CD4-positive, alpha-beta T cell treated with Interleukin-15 for 4 hours (primary cell): ENCODE measurements at regions not wholly inside any gene's neighbourhood (a gene's known extent, or its start where the extent isn't known, plus 50 kb on each side); places are given as distances from the start of the nearest gene placed in this dataset.
"Not testable (repeated sequence)": the region's sequence is repeated elsewhere in the genome, so short reads cannot be mapped to it uniquely, and the experiment has no call there.

Experiments used
- DNase-seq: peaks from one replicate; pipeline ENCODE4 v3.0.0-alpha.2; 2020; ENCODE audit warnings: low spot score

GRCh38 chr13:95391362-95391761 lies 90.1 kb upstream of the ABCC4 start:
- DNase-seq: no peak

DNA sequence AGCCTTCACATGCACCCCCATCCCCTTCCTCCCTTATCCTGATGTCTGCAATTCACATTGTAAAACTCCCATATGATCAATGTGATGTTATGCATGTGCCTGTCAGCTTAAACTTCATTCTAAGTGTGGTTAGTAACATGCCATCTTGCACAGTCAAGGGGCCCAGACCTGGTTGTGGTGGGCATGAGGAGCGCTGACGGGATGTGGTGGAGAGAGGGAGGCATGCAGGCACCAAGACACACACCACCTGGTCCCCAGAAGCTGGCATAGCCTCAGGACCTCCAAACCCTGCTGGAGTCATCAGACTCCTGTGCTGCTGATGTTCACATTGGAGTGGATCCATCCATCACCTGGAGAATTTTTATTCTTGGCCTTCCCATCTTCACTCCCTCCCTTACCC lies 90.5 kb upstream of the ABCC4 start:
- no peak for DNase-seq

GRCh38 chr13:95392597-95392996 lies 91.3 kb upstream of the ABCC4 start:
- DNase-seq: no peak

DNA sequence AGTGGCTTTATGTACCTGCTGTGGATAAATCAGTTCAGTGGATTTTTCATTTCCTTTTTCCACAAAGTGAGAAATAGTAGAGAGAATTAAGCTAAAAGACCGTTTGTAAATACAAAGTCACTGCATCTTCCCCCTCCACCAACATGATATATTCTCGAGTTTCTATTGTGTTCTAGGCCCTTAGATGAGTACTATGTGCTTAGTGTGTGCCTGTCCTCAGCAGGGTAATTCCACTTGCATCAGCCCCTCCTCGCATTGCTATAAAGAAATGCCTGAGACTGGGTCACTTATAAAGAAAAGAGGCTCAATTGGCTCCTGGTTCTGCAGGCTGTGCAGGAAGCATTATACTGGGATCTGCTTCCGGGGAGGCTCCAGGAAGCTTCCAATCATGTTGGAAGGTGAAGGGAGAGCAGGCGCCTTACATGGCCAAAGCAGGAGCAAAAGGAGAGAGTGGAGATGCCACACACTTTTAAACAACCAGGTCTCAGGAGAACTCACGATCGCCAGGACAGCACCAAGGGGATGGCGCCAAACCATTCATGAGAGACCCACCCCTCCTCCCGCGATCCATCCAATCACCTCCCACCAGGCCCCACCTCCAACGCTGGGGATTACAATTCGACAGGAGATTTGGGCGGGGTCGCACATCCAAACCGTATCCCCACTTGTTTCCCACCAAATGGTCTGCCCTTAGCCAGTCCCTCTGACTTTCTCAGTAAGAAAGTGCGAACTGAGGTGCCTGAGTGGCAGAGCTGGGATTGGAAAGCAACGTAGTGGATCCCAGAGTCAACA lies 102.3 kb upstream of the ABCC4 start:
- DNase-seq: no peak

DNA sequence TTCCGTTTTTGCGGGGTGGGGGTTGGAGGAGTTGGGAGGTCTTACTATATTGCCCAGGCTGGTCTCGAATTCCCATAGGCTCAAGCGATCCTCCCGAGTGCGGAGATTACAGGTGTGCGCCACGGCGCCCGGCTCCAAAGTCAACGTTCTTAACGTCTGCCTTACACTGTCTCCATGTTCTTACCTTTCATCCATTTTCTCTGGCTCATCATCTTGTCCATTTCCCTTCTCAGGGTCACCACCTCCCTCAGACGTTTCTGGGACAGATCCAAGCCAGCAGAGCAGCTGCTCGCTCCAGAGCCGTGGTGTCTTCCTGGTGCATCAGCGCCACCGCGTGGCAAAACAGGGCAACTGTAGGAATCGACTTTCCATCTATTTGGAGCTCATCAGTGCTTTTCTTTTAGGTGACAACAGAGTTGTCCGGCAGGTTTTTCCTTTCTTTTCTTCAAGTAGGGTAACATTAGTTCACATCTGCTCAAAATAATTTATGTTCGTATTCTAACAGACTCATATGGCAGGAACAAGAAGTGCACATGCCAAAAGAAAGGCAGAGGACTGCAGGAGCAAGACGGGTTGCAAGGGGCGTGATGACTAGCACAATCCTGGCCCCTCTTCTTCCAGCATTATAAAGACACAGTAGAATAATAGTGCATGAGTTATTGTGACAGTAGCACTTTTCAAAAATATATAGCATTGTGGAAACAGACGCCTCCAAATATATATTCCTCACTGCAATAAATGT lies 103.1 kb upstream of the ABCC4 start:
- peak; percentile 75 for DNase-seq

GRCh38 chr13:95406176-95406575 lies 104.9 kb upstream of the ABCC4 start:
- no peak for DNase-seq

DNA sequence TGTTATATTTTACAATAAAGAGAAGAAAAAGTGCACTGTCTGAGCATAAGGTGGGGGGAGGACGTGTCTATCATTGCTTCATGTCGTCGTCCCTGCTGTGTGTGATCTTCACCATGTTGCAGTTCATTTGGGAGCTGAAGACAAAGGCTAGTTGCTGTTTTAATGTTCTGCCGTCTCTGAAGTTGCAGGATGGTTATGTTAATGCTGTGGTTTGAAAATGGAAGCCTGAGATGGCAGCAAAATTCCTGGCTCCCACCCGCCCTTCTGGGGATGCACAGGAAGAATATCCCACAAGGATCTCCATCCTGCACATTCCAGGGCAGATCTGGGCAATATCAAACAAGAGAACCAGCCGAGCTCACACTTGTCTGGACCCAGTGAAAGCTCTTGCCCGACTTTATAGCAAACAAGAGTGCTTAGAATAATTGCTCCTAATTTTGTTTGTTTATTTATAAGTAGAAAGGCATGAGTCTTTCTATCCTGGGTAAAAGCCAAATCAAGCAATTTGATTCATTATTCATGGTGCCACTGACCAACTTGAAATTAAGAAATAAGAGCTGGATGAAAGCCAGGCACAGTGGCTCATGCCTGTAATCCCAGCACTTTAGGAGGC lies 110.3 kb upstream of the ABCC4 start:
- no peak for DNase-seq

DNA sequence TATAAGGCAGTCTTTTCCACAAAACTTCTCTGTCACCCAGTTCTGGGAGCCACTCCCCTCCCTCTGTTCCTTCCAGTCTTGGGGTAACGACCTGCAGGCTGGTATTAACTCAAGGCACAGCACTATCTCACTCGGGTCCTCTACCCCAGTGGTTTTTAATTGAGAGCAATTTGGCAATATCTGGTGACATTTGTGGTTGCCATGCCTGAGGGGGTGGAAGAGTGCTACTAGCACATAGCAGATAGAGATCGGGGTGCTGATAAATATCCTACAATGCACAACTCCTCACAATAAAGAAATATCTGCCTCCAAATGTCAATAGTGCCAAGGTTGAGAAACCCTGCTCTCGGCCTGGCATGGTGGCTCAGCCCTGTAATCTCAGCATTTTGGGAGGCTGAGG lies 117.7 kb upstream of the ABCC4 start:
- DNase-seq: no peak

GRCh38 chr13:95420501-95420900 lies 119.2 kb upstream of the ABCC4 start:
- DNase-seq: no peak

DNA sequence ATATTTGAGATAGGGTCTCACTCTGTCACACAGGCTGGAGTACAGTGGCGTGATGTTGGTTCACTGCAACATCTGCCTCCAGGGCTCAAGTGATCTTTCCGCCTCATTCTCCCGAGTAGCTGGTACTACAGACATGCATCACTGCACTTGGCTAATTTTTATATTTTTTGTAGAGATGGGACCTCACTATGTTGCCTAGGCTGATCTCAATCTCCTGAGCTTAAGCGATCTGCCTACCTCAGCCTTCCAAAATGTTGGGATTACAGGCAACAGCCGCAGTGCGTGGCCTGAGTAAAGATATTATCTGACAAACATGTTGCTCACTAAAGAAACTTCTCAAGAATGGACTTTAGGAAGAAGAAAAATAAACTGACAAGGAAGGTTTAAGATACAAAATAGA lies 125.4 kb upstream of the ABCC4 start:
- no peak for DNase-seq

- DNase-seq: not testable (repeated sequence)
These were observed 122.0 kb upstream of the CLDN10 start for GRCh38 chr13:95430525-95430924.

DNA sequence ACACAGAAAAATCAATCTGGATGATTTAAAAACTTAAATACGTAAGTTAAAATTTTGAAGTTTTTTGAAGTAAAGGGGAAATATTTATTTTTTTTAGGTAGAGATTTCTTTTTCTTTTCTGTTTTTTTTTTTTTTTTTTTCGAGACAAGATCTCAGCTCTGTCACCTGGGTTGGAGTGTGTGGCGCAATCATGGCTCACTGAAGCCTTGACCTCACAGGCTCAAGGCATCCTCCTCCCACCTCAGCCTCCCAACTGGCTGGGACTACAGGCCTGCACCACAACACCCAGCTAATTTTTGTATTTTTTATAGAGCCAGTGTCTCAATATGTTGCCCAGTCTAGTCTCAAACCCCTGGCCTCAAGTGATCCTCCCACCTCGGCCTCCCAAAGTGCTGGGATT lies 120.4 kb upstream of the CLDN10 start:
- no peak for DNase-seq

DNA sequence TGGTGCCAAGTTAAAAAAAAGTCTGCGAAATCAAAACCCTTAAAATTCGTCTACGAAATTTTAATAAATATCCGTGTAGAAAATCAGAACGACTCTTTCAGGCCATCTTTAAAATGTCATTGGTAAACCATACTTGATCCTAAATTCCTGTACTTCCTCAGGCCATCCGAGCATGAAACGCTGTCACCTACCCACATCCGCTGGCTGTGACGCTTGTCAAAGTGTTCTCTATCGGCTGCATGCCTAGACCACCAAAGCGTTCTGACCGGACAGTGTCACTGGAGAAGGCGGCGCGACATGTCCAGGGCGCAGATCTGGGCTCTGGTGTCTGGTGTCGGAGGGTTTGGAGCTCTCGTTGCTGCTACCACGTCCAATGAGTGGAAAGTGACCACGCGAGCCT lies 119.0 kb upstream of the CLDN10 start:
- no peak for DNase-seq

DNA sequence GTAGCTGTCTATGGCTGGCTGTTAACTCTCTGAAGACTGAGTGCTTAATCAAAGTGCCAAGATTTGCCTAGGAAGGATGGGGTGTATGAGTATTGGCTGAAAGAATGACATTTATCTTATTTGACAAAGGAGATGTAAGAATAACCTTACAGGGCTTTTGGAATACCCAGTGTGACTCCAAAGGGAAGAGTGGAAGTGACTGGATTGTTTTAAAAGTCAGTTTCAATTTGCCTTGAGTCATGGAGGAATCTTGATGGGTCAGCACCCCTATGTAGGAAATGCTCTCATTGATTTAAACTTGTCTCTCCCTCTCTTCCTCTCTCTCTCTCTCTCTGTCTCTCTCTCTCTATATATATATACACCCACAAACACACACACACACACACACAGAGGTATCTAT lies 118.4 kb upstream of the CLDN10 start:
- no peak for DNase-seq

DNA sequence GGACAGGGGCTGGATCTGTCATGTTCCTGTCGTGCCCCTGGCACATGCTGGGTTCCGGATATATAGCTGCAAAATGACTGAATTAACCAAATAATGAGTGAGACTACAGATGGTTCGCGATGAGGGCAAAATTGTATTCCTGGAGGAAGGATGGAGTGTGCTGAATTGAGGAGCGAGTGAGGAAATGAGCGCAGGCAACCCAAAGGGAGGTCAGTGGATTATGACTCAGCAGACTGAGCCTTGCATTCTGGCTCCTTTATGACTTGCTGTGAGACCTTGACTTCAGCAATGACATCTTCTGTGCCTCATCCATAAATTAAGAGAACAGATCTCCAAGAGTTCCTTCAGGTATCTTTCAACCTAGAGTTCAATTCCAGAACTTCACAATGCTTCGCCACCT lies 115.0 kb upstream of the CLDN10 start:
- no peak for DNase-seq

- DNase-seq: no peak
These were observed 114.2 kb upstream of the CLDN10 start for GRCh38 chr13:95438297-95438696.

DNA sequence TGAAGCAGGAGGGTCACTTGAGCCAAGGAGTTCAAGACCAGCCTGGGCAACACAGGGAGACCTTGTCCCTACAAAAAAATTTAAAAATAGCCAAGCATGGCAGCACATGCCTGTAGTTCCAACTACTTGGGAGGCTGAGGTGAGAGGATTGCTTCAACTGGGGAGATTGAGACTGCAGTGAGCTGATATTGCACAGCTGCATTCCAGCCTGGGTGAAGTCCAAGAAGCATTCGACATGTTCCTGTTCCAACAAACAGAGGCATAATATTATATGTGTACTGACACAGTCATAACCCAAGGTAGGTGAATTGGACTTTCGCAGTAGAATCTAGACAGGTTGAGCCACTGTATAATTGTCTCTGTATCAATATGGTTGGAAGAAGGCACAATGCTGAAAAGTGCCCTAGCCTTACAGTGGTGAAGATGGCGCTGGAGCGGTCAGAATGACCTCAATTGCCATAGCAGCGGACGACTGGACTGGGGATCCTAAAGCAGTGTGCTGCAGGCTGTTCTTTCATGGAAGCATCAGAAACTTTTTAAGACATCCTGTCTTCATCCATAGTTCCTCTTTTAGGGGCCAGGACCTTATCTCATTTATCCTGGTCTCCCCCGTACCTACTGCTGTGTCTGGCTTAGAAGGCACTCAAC lies 112.0 kb upstream of the CLDN10 start:
- no peak for DNase-seq

DNA sequence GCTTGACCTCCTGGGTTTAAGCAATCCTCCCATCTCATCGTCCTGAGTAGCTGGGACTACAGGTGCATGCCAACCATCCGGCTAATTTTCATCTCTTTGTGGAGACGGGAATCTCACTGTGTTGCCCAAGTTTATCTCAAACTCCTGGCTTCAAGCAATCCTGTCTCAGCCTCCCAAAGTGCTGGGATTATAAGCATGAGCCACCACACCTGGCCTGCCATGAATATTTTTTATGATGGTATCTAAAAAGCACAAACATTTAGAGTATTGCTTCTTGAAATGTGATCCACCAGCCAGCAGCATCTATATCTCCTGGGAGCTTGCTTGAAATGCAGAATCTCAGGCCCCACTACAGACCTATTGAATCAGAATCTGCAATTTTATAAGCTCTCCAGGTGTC lies 111.2 kb upstream of the CLDN10 start:
- no peak for DNase-seq

GRCh38 chr13:95444006-95444730 lies 108.4 kb upstream of the CLDN10 start:
- DNase-seq: no peak

DNA sequence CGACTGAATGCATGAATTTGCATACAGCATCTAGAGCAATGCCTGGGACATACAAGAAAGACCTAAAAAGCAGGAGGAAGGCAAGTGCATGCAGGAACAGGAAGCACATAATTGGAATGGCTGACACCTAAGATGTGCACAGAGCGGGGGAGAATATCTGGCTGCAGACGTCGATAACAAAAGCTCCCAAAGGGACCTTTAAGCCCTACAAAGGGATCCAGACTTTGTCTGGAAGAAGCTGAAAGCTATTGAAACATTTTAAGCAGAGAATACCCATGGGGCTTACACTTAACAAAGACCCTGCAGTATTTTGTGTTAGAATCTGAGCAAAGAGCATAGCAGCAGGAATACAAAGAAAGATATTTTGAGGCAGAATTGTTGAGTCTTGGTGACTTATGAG lies 107.4 kb upstream of the CLDN10 start:
- DNase-seq: no peak

GRCh38 chr13:95447814-95448213 lies 104.7 kb upstream of the CLDN10 start:
- DNase-seq: no peak

DNA sequence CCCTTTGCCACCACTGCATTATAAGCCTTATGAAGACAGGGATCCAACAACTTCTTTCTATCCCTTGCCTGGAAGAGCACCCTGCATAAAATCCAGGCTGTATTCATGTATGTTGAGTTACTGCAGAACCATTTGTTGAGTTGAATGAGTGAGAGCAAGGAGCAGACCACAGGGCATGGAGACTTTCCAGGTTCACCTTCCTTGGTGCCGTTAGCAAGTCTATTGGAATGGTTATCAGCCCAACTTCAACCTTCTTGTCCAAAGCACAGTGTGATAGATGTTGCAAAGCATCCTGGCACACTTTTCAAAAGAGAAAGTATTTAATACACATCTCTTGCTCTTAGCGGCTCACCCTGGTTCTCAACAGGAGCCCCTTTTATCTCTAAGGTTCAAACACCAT lies 100.9 kb upstream of the CLDN10 start:
- DNase-seq: no peak
